IPS-20b (cell line): ENCODE measurements at regions not wholly inside any gene's neighbourhood (a gene's known extent, or its start where the extent isn't known, plus 50 kb on each side); places are given as distances from the start of the nearest gene placed in this dataset.
"Not testable (repeated sequence)": the region's sequence is repeated elsewhere in the genome, so short reads cannot be mapped to it uniquely, and the experiment has no call there.

Source experiments
- H3K27ac ChIP-seq: one replicate; pipeline ENCODE4 v1.5.1; 2013; ENCODE audit warnings: low read length
- H3K27me3 ChIP-seq: 2 replicates; pipeline ENCODE4 v1.6.1; 2013; ENCODE audit warnings: mild to moderate bottlenecking, low read length, inconsistent platforms; ENCODE audit not compliant: insufficient read depth
- H3K36me3 ChIP-seq: 2 replicates; pipeline ENCODE4 v1.6.1; 2013; ENCODE audit warnings: low read depth, mild to moderate bottlenecking, inconsistent platforms, low read length, moderate library complexity; ENCODE audit not compliant: insufficient read depth
- H3K4me1 ChIP-seq: 2 replicates; pipeline ENCODE4 v1.6.1; 2013; ENCODE audit warnings: mild to moderate bottlenecking, control low read depth, inconsistent platforms, low read length, moderate library complexity; ENCODE audit not compliant: insufficient read depth
- H3K4me3 ChIP-seq: 2 replicates; pipeline ENCODE4 v1.5.1; 2013; ENCODE audit warnings: mild to moderate bottlenecking, low read length, inconsistent platforms
- H3K9ac ChIP-seq: 2 replicates; pipeline ENCODE4 v1.6.1; 2013; ENCODE audit warnings: low read depth, mild to moderate bottlenecking, inconsistent platforms, low read length, moderate library complexity
- H3K9me3 ChIP-seq: 2 replicates; pipeline ENCODE4 v1.6.1; 2013; ENCODE audit warnings: mild to moderate bottlenecking, low read depth, low read length, inconsistent platforms; ENCODE audit not compliant: insufficient read depth

DNA sequence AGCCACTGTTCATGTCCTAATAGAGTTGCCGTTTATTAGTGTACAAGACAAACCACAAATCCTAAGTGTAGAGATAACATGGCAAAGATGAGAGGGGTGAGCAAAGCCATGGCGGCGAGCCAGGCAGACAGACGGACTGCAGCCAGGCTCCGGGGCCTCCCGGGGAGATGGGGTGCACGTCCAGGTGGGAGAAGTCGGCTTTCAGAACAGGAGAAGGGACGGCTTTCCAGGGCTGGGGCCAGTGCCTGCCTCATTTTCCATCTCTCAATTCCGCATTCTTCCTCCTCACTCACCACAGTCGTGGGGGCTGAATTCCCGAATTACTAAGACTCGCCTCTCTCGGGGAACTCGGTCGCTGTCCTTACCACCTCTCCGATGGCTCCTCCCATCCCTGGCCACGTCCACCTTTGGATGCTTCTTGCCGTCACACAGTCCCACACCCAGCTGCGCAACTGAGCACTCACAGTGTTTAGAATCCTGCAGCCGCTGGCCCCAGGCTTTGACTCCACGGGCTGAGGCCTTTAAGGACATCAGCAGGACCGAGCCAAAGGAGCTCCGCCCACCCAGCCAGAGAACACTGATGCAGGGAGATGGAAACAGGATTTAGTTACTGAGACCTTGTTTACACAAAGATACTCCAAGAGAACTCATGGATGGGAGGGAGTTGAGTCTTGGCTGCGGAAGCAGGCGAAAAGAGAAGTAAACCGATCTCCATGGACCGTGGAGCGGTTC lies 59.7 kb downstream of the RNF112 start:
- Histone ChIP-seq H3K4me3 (no peak overlapping the region), H3K9me3 (no peaks in the 10 kb centered on the region), H3K36me3 (no peaks in the 10 kb centered on the region), H3K4me1 (peaks cover 4% of the 10 kb centered on the region; the same call in 1 of the 2 replicates), H3K9ac (0 out of 2 replicates have a peak overlapping the region, but pooled peaks have one; percentile 2), H3K27me3 (no peaks in the 10 kb centered on the region), H3K27ac (no peak overlapping the region)

DNA sequence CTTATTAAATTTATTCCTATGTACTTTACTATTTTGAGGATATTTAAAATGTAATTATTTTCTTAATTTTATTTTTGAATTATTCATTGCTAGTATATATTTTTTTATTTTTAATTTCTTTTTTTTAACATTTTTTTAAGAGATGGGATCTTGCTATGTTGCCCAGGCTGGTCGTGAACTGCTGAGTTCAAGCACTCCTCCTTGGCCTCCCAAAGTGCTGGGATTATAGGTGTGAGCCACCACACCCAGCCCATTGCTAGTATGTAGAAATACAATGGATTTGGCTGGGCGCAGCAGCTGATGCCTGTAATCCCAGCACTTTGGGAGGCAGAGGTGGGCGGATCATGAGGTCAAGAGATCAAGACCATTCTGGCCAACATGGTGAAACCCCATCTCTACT lies 59.2 kb upstream of the SLC47A1 start:
- H3K4me1 ChIP-seq, H3K27me3 ChIP-seq: not testable (repeated sequence)

DNA sequence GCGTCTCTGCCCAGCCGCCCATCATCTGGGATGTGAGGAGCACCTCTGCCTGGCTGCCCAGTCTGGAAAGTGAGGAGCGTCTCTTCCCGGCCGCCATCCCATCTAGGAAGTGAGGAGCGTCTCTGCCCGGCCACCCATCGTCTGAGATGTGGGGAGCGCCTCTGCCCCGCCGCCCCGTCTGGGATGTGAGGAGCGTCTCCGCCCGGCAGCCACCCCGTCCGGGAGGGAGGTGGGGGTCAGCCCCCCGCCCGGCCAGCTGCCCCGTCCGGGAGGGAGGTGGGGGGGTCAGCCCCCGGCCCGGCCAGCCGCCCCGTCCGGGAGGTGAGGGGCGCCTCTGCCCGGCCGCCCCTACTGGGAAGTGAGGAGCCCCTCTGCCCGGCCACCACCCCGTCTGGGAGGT lies 57.9 kb upstream of the SLC47A1 start:
- not testable (repeated sequence) for H3K9me3 ChIP-seq, H3K4me1 ChIP-seq, H3K4me3 ChIP-seq, H3K36me3 ChIP-seq, H3K27me3 ChIP-seq, H3K27ac ChIP-seq, H3K9ac ChIP-seq

More for the DNA sequence above, 59.2 kb upstream of the SLC47A1 start:
- H3K27ac ChIP-seq, H3K9me3 ChIP-seq, H3K36me3 ChIP-seq, H3K4me3 ChIP-seq, H3K9ac ChIP-seq: not testable (repeated sequence)

DNA sequence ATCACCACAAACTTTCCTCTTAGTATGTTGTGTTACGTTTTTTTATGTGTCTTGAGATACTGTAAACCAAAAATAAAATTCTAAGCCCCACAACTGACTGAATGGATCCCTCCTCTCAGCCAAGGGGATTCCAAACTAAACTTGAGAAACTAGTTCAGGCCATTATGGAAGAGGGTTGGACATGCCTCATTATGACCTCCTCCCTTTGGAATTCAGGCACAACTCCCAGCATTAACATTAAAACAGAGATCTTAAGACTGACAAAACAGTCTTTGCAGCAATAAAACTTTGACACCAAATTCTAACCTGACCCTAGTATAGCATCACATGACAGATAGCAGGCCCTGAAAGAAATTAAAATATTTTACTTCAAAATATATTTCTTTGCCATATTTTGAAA lies 51.1 kb upstream of the SLC47A1 start:
- Histone ChIP-seq H3K9me3 (no peaks in the 10 kb centered on the region), H3K4me3 (peak overlapping the region; percentile 42; the same call in 1 of the 2 replicates), H3K9ac (peak overlapping the region; percentile 49), H3K4me1 (peaks cover 9% of the 10 kb centered on the region; the same call in 1 of the 2 replicates), H3K27me3 (no peaks in the 10 kb centered on the region), H3K36me3 (no peaks in the 10 kb centered on the region), H3K27ac (peak overlapping the region; percentile 2)
